ENCODE measurements at regions not wholly inside any gene's neighbourhood (a gene's known extent, or its start where the extent isn't known, plus 50 kb on each side); places are given as distances from the start of the nearest gene placed in this dataset.

DNA sequence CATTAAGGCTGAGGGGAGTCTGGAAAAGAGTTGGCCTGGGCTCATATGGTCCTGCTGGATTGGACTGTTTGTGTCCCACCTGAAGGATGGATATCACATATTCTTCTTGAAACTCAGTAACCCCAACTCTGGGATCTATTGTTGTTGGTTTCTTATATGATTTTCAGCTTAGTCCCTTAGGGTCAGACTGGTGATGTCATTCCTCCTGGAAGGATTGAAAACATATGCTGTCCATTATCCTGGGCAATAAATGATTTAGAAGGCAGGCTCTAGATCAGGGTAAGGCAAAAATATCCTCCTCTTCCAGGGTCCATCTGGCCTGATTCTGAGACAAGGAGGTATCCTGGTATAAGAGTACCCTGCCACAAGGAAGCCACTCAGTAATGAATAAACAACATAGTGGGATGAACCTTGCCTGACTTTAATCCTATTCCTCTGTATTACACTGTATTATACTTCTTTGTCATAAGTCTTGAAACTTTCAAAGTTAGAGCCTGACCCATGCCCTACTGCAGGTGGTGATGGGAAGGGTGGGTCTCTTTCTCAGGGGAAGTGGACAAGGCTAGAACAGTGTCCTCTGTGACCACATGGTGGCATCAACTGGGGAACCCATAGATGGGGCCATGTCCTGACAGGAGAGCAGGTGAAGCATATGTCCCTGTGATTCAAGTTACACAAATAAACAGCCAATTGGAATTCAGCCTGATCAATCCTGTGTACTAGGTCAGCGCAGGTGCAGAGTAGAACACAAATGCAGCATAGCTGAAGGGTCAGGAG is 454.4 kb upstream of the TRPC7 start:
- TF ChIP-seq, protein P1, sequence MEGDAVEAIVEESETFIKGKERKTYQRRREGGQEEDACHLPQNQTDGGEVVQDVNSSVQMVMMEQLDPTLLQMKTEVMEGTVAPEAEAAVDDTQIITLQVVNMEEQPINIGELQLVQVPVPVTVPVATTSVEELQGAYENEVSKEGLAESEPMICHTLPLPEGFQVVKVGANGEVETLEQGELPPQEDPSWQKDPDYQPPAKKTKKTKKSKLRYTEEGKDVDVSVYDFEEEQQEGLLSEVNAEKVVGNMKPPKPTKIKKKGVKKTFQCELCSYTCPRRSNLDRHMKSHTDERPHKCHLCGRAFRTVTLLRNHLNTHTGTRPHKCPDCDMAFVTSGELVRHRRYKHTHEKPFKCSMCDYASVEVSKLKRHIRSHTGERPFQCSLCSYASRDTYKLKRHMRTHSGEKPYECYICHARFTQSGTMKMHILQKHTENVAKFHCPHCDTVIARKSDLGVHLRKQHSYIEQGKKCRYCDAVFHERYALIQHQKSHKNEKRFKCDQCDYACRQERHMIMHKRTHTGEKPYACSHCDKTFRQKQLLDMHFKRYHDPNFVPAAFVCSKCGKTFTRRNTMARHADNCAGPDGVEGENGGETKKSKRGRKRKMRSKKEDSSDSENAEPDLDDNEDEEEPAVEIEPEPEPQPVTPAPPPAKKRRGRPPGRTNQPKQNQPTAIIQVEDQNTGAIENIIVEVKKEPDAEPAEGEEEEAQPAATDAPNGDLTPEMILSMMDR (IDR thresholded peaks at IDR 0.05): no peak
- TF ChIP-seq POLR2AphosphoS5 (IDR thresholded peaks at IDR 0.05): no peak
